ENCODE measurements at regions not wholly inside any gene's neighbourhood (a gene's known extent, or its start where the extent isn't known, plus 50 kb on each side); places are given as distances from the start of the nearest gene placed in this dataset.

- no peak for TF ChIP-seq CTCF (IDR thresholded peaks at IDR 0.05)
- TF ChIP-seq POLR2AphosphoS5 (IDR thresholded peaks at IDR 0.05) = no peak
Measured at GRCh38 chr2:62398356-62398755, 107.6 kb downstream of the TMEM17 start.

Measured in breast epithelium (tissue), 3 donors.